NK-92 treated with Interleukin-12 subunit alpha and Interleukin-12 subunit beta, amount 100 ng/mL, for 24 hours (cell line): ENCODE measurements at regions not wholly inside any gene's neighbourhood (a gene's known extent, or its start where the extent isn't known, plus 50 kb on each side); places are given as distances from the start of the nearest gene placed in this dataset.

Source experiments
- DNase-seq: peaks from one replicate; lab custom pipeline; 2025; lab: John Stamatoyannopoulos, UW

GRCh38 chr6:30396833-30397479 lies 52.0 kb downstream of the RPP21 start:
- DNase-seq, result peak; percentile 74

GRCh38 chr6:30397697-30398096 lies 52.7 kb downstream of the RPP21 start:
- DNase-seq, result no peak

- no peak for DNase-seq
Measured at GRCh38 chr6:30399390-30400058, 54.6 kb downstream of the RPP21 start.

- no peak for DNase-seq
Measured at GRCh38 chr6:30405934-30406333, 61.0 kb downstream of the RPP21 start.

- no peak for DNase-seq
Measured at GRCh38 chr6:30409184-30409583, 64.2 kb downstream of the RPP21 start.

- peak; percentile 26 for DNase-seq
Measured at GRCh38 chr6:30411515-30412207, 66.7 kb downstream of the RPP21 start.

GRCh38 chr6:30418448-30418847 lies 70.9 kb upstream of the HLA-E start:
- DNase-seq, result no peak

- DNase-seq, result no peak
Measured at GRCh38 chr6:30424549-30424948, 64.8 kb upstream of the HLA-E start.
